Stomach (tissue), 8 donors: ENCODE measurements at regions not wholly inside any gene's neighbourhood (a gene's known extent, or its start where the extent isn't known, plus 50 kb on each side); places are given as distances from the start of the nearest gene placed in this dataset.

Experiments
- DNase-seq, 2 donors: peaks; one replicate each; pipeline versions ENCODE4 v3.0.0 to v3.0.0-alpha.2; 2013 to 2019
- H3K27ac ChIP-seq, 5 donors: fragments of 200-600 bp in 4 of 5; sonication (generic) in 4 of 5; one replicate each; pipeline ENCODE4 v1.5.1; 2013 to 2019; ENCODE audit warnings: mild to moderate bottlenecking in 1 of 5, moderate library complexity in 1 of 5
- H3K27me3 ChIP-seq, 3 donors: fragments of 200-600 bp; sonication (generic); one replicate each; pipeline ENCODE4 v1.5.1; 2017 to 2019; ENCODE audit warnings: mixed run types in 1 of 3
- H3K36me3 ChIP-seq, 4 donors: fragments of 200-600 bp; sonication (generic); 1 replicate in 3 of 4; 2 replicates in 1 of 4; pipeline ENCODE4 v1.5.1; 2016 to 2019
- H3K4me1 ChIP-seq, 4 donors: fragments of 200-600 bp; sonication (generic); one replicate each; pipeline ENCODE4 v1.5.1; 2016 to 2019
- H3K4me3 ChIP-seq, 4 donors: fragments of 200-600 bp; sonication (generic) in 3 of 4; one replicate each; pipeline ENCODE4 v1.5.1; 2016 to 2019; ENCODE audit warnings: mild to moderate bottlenecking in 1 of 4
- H3K9me3 ChIP-seq, 4 donors: fragments of 200-600 bp; sonication (generic); one replicate each; pipeline ENCODE4 v1.5.1; 2016 to 2019
- CTCF ChIP-seq, 7 experiments: fragments of 450-650 bp in 4 of 7; fragments of 200-600 bp in 3 of 7; sonication (generic) in 3 of 7; IDR thresholded peaks; one replicate each; pipeline ENCODE4 v1.5.1; 2016 to 2019; ENCODE audit warnings: antibody characterized with exemption in 7 of 7, control low read depth in 2 of 7, mild to moderate bottlenecking in 1 of 7
- EP300 ChIP-seq: sonication (generic); formaldehyde crosslinking; IDR thresholded peaks from one replicate; pipeline ENCODE4 v1.6.1; 2017; ENCODE audit warnings: antibody characterized with exemption
- POLR2A ChIP-seq, 4 donors: fragments of 450-650 bp; IDR thresholded peaks; one replicate each; pipeline ENCODE4 v1.6.1; 2016; ENCODE audit warnings: antibody characterized with exemption in 4 of 4, control low read depth in 2 of 4, mild to moderate bottlenecking in 1 of 4, moderate library complexity in 1 of 4
- POLR2AphosphoS5 ChIP-seq, 3 donors: sonication (generic); formaldehyde crosslinking; IDR thresholded peaks; one replicate each; pipeline ENCODE4 v1.6.1; 2016; ENCODE audit warnings: antibody characterized with exemption in 3 of 3
- WGBS, 5 donors: extraction: QIAGEN DNeasy Blood & Tissue Kit in 3 of 5; methylation state at CpG; one replicate each; pipeline versions ENCODE4 v1.1.5 to v1.1.7; 2013 to 2018; 5-methylcytosine and 5-hydroxymethylcytosine counted together
- intact Hi-C: fragments of 100-400 bp; cut with DNase I; formaldehyde crosslinking; loops from one replicate; pipeline ENCODE4 v1.15.1; 2023; ENCODE audit warnings: low total_unique reads
- donor health status: healthy with polysubstance abuse.
- donor health status: Bipolar disorder and iron deficiency.
- donor health status: healthy.

DNA sequence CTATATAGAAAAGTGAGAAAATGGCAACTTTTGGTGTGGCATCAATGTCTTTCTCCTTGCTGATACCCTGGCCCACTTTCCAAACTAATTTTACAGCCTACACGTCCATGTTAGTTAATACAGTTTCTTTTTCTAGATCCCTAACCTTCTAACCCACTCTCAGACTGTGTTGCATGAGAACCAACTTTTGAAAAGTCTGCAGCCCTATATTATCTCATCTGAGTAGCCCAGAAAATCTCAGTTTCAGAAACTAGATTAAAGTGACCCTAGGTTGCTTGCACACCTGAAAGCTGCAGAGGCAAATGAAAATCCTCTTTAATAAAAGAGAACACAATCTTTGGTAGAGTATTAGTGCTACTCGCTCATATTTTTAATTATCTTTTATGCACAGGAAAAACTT is 371.6 kb upstream of the EMCN start:
- intact Hi-C loops = no loop called here
- 75 to 91% (median 83%) methylated on average over 2 of the region's 2 CpGs for WGBS, 5 donors
- no peaks in the 10 kb centered on the region for H3K36me3 ChIP-seq
- no peak for TF ChIP-seq CTCF (IDR thresholded peaks at IDR 0.05)
- TF ChIP-seq POLR2AphosphoS5 (IDR thresholded peaks at IDR 0.05) = no peak
- no peak for TF ChIP-seq EP300
- no peak for TF ChIP-seq POLR2A (IDR thresholded peaks at IDR 0.05)
- no peak overlapping the region for H3K27ac ChIP-seq
- no peaks in the 10 kb centered on the region for H3K4me1 ChIP-seq
- DNase-seq = no peak
- H3K4me3 ChIP-seq = no peak overlapping the region
- peaks cover 0 to 15% (median 8%) of the 10 kb centered on the region in 4 donors for H3K9me3 ChIP-seq
- H3K27me3 ChIP-seq = no peaks in the 10 kb centered on the region

DNA sequence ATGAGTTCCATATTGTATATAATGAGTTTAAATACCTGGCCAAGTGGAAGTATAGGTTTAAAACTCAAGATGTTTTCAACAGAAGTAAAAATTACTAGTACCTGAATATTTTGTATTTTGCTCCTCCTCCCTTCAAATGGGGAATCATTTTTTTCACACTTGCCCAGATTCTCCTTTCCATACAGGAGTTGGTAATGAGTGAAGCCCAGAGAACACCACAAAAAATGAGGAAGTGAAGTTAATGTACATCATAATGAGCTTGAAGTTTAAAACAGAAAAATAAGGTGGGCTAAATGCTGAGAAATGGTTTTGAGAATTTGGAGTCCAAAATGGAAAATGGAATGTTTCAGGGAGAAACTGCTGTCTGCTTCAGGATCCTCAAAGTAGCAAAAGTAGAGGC is 364.8 kb upstream of the EMCN start:
- Histone ChIP-seq H3K4me1 (no peaks in the 10 kb centered on the region), H3K9me3 (peaks cover 0 to 15% (median 8%) of the 10 kb centered on the region in 4 donors), H3K27me3 (no peaks in the 10 kb centered on the region), H3K27ac (no peak overlapping the region), H3K4me3 (no peak overlapping the region), H3K36me3 (no peaks in the 10 kb centered on the region)
- no peak for DNase-seq
- TF ChIP-seq POLR2AphosphoS5 (IDR thresholded peaks at IDR 0.05) = no peak
- no peak for TF ChIP-seq POLR2A (IDR thresholded peaks at IDR 0.05)
- TF ChIP-seq EP300 = no peak
- TF ChIP-seq CTCF (IDR thresholded peaks at IDR 0.05) = no peak
- intact Hi-C loops = no loop called here

DNA sequence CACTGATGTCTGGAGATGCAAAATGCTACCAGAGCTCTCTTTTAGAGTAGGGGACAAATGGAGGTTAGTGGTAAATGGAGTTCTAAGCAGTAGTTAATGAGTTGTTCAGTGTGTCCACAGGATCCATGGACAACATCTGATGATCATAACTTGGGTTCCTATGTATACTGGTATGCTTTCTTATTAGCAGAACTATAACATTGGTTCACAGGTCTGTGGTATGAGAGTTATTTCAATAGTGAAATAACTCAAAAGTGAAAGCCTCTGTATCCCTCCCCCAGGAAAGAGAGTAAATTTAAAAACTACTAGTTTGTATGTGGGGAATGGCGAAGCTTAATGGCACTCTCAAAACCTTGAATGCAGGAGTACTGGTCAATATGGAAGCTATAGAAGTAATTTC is 363.5 kb upstream of the EMCN start:
- no peak for TF ChIP-seq POLR2A (IDR thresholded peaks at IDR 0.05)
- TF ChIP-seq EP300 = no peak
- no peak for TF ChIP-seq POLR2AphosphoS5 (IDR thresholded peaks at IDR 0.05)
- TF ChIP-seq CTCF (IDR thresholded peaks at IDR 0.05) = no peak
- intact Hi-C loops = no loop called here
- no peaks in the 10 kb centered on the region for H3K4me1 ChIP-seq
- no peak for DNase-seq
- H3K27me3 ChIP-seq = no peaks in the 10 kb centered on the region
- peaks cover 0 to 11% (median 4%) of the 10 kb centered on the region in 4 donors for H3K9me3 ChIP-seq
- H3K4me3 ChIP-seq = no peak overlapping the region
- WGBS, 5 donors = 91 to 100% (median 94%) methylated on average over 1 of the region's 1 CpG
- H3K36me3 ChIP-seq = no peaks in the 10 kb centered on the region
- no peak overlapping the region for H3K27ac ChIP-seq

DNA sequence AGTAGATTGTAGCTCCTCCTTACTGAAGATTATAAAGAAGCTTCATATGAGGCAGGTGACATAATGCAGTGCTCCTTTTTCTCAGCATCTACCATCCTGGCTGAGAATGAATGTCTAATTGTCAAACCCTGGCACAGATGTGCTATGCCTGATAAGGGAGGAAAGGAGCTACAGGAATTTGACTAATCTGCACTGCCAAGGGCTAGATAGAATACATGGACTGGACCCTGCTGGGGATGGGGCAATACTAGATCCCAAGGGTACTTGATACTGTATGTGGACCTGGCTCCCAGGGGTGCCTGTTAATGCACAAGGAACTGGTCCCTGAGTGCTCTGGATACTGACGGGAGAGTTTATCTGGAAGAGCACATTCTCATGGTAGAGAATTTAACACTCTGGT is 362.2 kb upstream of the EMCN start:
- Histone ChIP-seq H3K9me3 (no peaks in the 10 kb centered on the region), H3K27me3 (no peaks in the 10 kb centered on the region), H3K36me3 (no peaks in the 10 kb centered on the region), H3K27ac (no peak overlapping the region), H3K4me1 (no peaks in the 10 kb centered on the region), H3K4me3 (no peak overlapping the region)
- TF ChIP-seq CTCF (IDR thresholded peaks at IDR 0.05) (no peak), POLR2A (IDR thresholded peaks at IDR 0.05) (no peak), POLR2AphosphoS5 (IDR thresholded peaks at IDR 0.05) (no peak), EP300 (no peak)
- no peak for DNase-seq
- 87 to 100% (median 93%) methylated on average over 1 of the region's 1 CpG for WGBS, 5 donors
- intact Hi-C loops = no loop called here
